ENCODE measurements at regions not wholly inside any gene's neighbourhood (a gene's known extent, or its start where the extent isn't known, plus 50 kb on each side); places are given as distances from the start of the nearest gene placed in this dataset.

- H3K27me3 ChIP-seq (replicated peaks in 1 of 4; ENCODE audit: control insufficient read depth in 3 of 4, extremely low read depth in 1 of 4, insufficient read depth in 3 of 4, low read length in 3 of 4), result no peaks in the 10 kb centered on the region
- H3K23ac ChIP-seq (ENCODE audit: insufficient read length), result no peak overlapping the region
- CTCF ChIA-PET (ENCODE audit: partially characterized antibody), result interaction anchor here (0.7 to 1.7 kb wide), 5 partner anchors 11 to 25 kb away, joined by 3 to 4 read pairs (median 3); no protein-coding TSS in a partner anchor
- no peaks in the 10 kb centered on the region for H4K20me1 ChIP-seq (replicated peaks in 1 of 2; ENCODE audit: control insufficient read depth in 1 of 2, insufficient read depth in 2 of 2, low read length in 2 of 2)
- no peak overlapping the region for H4K8ac ChIP-seq (ENCODE audit: extremely low read depth, insufficient read depth, low read length)
- no peak for FAIRE-seq
- H3K4me3 ChIP-seq (ENCODE audit: extremely low read depth in 1 of 4, insufficient read depth in 2 of 4, low read depth in 3 of 4, low read length in 4 of 4), result no peak overlapping the region
- H3K4me2 ChIP-seq (ENCODE audit: insufficient read depth in 1 of 2, low read depth in 2 of 2, low read length in 2 of 2), result no peak overlapping the region
- no peak overlapping the region for H3K14ac ChIP-seq (ENCODE audit: insufficient read length)
- no peak overlapping the region for H3K56ac ChIP-seq (replicated peaks; ENCODE audit: insufficient read length, low read depth, low read length)
- H3K9me3 ChIP-seq (ENCODE audit: insufficient read depth in 2 of 2, low read depth in 1 of 2, low read length in 1 of 2), result no peaks in the 10 kb centered on the region
- no peak overlapping the region for H3K4ac ChIP-seq (replicated peaks; ENCODE audit: insufficient read length, low read depth, low read length)
- no peak overlapping the region for H2BK120ac ChIP-seq (replicated peaks; ENCODE audit: low read depth, low read length)
- no peak for DNase-seq (ENCODE audit: low read depth in 1 of 2, low spot score in 2 of 2)
- H3K18ac ChIP-seq (ENCODE audit: extremely low read depth, low read length), result no peak overlapping the region
- H3K4me1 ChIP-seq (replicated peaks in 1 of 4; ENCODE audit: control insufficient read depth in 3 of 4, insufficient read depth in 4 of 4, low read length in 3 of 4), result peaks cover 0 to 7% (median 4%) of the 10 kb centered on the region in 4 experiments; a peak in 3 of 7 replicates
- POLR2A ChIA-PET (ENCODE audit: partially characterized antibody), result interaction anchor here (1.0 kb wide), 1 partner anchor 10 kb away, joined by 3 read pairs; no protein-coding TSS in a partner anchor
- H2BK20ac ChIP-seq (ENCODE audit: low read length), result no peak overlapping the region
- H2BK15ac ChIP-seq (ENCODE audit: low read length), result no peak overlapping the region
- no peak overlapping the region for H3K9ac ChIP-seq (replicated peaks in 1 of 4; ENCODE audit: extremely low read depth in 1 of 4, low read depth in 3 of 4, low read length in 3 of 4)
- H3K23me2 ChIP-seq (ENCODE audit: low read depth, low read length), result no peaks in the 10 kb centered on the region; the same call in 1 of the 2 replicates
- no peaks in the 10 kb centered on the region for H3K79me1 ChIP-seq (ENCODE audit: low read depth, low read length)
- H2AK5ac ChIP-seq (ENCODE audit: low read depth, low read length), result no peak overlapping the region
- no peaks in the 10 kb centered on the region for H3K79me2 ChIP-seq (ENCODE audit: control insufficient read depth in 1 of 2, insufficient read depth in 2 of 2, low read length in 2 of 2)
- no peak overlapping the region for H3K27ac ChIP-seq (ENCODE audit: low read depth, low read length)
- no peak overlapping the region for H2AFZ ChIP-seq (ENCODE audit: low read length)
- no peak overlapping the region for H4K5ac ChIP-seq (ENCODE audit: insufficient read length, low read depth, low read length)
- no peak for TF ChIP-seq CREB1 (IDR thresholded peaks at IDR 0.05)
- no peak for TF ChIP-seq BACH1 (IDR thresholded peaks at IDR 0.05; ENCODE audit: low read length)
- no peak for TF ChIP-seq SIN3A (conservative IDR thresholded peaks at IDR 0.05 in 1 of 2, IDR thresholded peaks at IDR 0.05 in 1 of 2; ENCODE audit: low read depth in 1 of 2, low read length in 2 of 2)
- no peak for TF ChIP-seq SP1 (IDR thresholded peaks at IDR 0.05; ENCODE audit: low read depth, low read length)
- TF ChIP-seq CEBPB (IDR thresholded peaks at IDR 0.05; ENCODE audit: low read depth, low read length), result no peak
- no peak for TF ChIP-seq FOSL1 (IDR thresholded peaks at IDR 0.05; ENCODE audit: insufficient read depth, low read depth, low read length)
- TF ChIP-seq PHF8 (conservative IDR thresholded peaks at IDR 0.05; ENCODE audit: low read depth, low read length), result no peak
- no peak for TF ChIP-seq HDAC6 (IDR thresholded peaks at IDR 0.05; ENCODE audit: low read depth, low read length)
- TF ChIP-seq CBX5 (IDR thresholded peaks at IDR 0.05; ENCODE audit: low read depth, low read length), result no peak
- no peak for TF ChIP-seq HDAC2 (IDR thresholded peaks at IDR 0.05; ENCODE audit: borderline replicate concordance in 1 of 2, low read depth in 2 of 2, low read length in 2 of 2)
- no peak overlapping the region for H2BK12ac ChIP-seq (ENCODE audit: low read depth, low read length)
- H3K36me3 ChIP-seq (ENCODE audit: control insufficient read depth in 2 of 4, insufficient read depth in 4 of 4, low read length in 3 of 4), result no peaks in the 10 kb centered on the region
- no peak overlapping the region for H2BK5ac ChIP-seq (ENCODE audit: low read depth, low read length)
- no peak overlapping the region for H4K91ac ChIP-seq (replicated peaks; ENCODE audit: insufficient read length, low read length)
Observed at GRCh38 chr5:116371935-116372334, 202.7 kb downstream of the SEMA6A start.

All from H1 (cell line).